ENCODE measurements at regions not wholly inside any gene's neighbourhood (a gene's known extent, or its start where the extent isn't known, plus 50 kb on each side); places are given as distances from the start of the nearest gene placed in this dataset.
"Not testable (repeated sequence)": the region's sequence is repeated elsewhere in the genome, so short reads cannot be mapped to it uniquely, and the experiment has no call there.

DNA sequence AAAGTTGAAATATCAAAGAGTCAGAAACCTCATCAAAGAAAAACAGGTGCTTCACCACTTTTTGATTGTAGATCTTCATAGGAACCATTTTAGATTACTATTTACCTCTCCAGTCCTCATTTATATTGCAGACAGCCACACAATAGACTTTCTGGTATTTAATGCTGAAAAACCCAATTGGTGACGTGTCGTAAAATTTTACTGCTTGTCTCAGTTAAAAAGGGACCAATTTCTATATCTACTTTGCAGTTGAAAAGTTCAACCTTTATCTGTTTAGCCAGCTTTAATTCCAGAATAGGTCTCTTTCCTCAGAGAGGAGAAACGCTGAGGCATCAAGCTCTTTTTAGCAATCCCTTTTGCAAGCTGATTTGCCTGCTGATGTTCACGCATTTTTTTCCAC is 1722.4 kb downstream of the PLA2G4A start:
- no peak for DNase-seq (ENCODE audit: low read depth, low spot score)
- no peak overlapping the region for H3K27ac ChIP-seq

DNA sequence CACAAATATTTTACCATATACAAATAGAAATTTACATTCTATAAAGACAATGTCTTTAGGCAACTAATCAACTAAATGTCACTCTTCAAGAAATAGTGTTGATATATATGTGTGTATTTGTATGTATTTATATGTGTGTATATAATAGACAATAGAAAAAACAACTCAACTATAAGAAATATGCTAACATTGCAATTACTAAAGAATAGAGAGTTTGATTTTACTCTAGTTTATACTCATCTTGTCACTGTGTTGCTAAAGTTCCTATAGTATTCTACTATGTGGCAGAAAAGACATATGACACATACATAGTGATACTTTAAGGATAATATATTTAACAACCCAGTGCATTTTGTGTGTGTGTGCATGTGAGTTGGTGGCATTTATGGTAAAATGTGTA is 1728.3 kb downstream of the PLA2G4A start:
- H3K27ac ChIP-seq: no peak overlapping the region
- no peak for DNase-seq (ENCODE audit: low read depth, low spot score)

DNA sequence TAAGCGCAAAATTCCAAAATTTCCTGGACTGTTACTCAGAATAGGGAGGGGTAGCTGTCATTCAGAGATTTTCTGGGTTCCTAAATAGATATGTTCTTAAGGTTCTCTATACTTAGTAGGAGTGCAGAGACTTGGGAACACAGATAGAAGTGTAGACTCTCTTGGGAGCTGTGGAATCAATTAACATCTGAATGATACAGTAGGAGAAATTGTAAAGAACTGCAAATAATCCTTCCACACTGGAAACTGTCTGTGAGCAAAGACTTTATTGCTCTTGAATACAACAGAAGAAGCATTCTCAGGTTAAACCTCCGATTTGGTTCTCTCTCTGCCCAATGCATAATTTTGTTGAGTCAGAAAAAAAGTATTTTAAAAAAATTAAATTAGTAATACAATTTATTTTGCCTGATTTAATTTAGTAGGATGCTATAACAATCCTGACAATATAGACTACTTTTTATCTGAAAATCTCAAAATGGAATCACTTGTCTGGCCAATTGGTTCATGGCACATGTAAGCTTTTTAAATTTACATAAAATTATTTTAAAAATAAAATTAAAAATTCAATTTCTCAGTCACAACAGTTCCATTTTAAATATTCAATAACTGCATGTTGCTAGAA is 1754.3 kb downstream of the PLA2G4A start:
- DNase-seq (ENCODE audit: low read depth, low spot score): no peak
- H3K27ac ChIP-seq: no peak overlapping the region

DNA sequence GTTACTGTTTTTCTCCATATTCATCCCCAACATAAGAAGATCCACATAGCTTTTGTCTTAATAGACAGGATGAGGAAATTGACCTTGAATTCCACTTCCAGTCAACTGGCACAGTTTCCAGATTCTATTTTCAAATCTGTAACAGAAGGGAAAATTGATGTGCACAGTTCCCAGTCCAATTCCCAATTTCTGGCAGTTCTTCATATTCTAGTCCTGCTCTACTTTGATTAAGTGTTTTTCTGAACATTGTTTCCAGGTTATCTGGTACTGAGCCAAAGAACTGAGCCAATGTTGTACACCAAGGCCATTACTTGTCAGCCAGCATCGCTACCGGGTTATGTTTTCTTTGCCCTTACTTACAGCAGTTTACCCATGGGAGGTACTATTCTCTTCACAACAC is 1755.4 kb downstream of the PLA2G4A start:
- no peak for DNase-seq (ENCODE audit: low read depth, low spot score)

DNA sequence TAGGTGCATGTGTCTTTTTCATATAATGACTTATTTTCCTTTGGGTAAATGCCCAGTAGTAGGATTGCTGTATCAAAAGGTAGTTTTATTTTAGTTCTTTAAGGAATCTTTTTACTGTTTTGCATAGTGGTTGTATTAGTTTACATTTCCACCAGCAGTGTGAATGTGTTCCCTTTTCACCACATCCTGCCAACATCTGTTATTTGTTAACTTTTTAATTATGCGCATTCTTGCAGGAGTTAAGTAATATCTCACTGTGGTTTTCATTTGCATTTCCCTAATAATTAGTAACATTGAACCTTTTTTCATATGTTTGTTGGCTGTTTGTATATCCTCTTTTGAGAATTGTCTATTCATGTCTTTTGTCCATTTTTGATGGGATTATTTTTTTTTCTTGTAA is 1761.9 kb downstream of the PLA2G4A start:
- no peak overlapping the region for H3K27ac ChIP-seq
- no peak for DNase-seq (ENCODE audit: low read depth, low spot score)

More for the DNA sequence above, 1755.4 kb downstream of the PLA2G4A start:
- no peak overlapping the region for H3K27ac ChIP-seq

DNA sequence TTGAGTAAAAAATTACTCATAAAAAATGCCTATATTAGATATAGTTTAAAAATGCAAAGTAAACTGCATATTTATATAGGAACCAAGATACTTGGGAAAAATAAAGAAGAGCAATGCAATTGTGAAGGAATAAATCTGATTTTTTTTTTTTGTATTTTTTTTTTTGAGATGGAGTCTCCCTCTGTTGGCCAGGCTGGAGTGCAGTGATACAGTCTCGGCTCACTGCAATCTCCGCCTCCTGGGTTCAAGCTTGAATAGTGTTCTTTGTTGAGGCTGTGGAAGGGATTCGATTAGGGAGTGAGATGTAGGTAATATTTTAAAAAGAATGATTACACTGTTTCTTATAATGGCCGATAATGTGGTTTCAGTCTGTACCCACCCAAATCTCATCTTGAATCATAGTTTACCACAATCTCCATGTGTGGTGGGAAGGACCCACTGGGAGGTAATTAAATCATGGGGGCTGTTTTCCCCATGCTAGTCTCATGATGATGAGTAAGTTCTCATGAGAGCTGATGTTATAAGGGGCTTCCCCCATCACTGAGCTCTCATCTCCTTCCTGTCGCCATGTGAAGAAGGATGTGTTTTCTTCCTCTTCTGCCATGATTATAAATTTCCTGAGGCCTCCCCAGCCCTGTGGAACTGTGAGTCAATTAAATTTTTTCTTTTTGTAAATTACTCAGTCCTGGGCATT is 1765.9 kb downstream of the PLA2G4A start:
- DNase-seq (ENCODE audit: low read depth, low spot score): no peak
- no peak overlapping the region for H3K27ac ChIP-seq

DNA sequence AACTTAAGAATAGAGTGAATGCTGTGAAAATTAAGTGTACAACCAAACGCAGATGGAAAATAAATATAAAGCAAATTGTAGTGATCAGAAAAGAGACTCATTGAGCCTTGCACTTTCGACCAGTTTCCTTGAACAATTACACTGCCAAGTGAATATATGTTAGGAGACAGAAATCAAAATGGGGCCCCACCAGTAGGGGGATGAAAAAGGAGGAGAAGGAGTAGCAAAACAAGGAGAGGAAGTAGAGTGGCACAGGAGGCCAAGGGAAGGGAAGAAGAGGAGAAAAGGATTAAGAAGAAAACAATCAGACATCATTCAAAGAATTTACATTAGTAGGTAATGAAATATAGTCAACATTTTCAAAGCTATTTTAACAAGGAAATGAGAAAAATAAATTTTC is 1770.6 kb downstream of the PLA2G4A start:
- no peak for DNase-seq (ENCODE audit: low read depth, low spot score)
- H3K27ac ChIP-seq: no peak overlapping the region

DNA sequence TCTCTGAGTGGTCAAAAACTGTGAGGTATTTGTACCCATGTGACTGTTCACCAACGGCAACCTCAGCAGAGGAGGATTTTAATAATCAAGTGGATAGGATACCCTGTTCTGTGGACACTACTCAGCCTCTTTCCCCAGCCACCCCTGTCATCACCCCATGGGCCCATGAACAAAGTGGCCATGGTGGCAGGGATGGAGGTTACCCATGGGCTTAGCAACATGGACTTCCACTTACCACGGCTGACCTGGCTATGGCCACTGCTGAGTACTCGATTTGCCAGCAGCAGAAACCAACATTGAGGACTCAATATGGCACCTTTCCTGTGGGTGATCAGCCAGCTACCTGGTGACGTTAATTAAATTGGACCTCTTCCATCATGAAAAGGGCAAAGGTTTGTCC is 1782.7 kb downstream of the PLA2G4A start:
- no peak overlapping the region for H3K27ac ChIP-seq
- DNase-seq (ENCODE audit: low read depth, low spot score): no peak

DNA sequence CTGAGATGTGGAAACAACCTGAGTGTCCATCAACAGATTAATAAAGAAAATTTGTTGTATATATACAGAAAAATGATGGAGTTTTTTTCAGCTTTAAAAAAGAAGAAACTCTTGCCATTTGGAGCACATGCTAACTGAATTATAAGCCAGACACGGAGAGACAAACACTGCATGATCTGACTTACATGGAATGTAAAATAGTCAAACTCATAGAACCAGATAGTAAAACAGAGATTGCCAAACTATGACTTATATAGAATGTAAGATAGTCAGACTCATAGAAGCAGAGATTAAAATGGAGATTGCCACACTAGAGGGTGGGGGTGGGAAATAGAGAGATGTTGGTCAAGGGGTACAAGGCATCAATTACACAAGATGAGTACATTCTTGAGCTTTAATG is 1786.6 kb downstream of the PLA2G4A start:
- no peak for DNase-seq (ENCODE audit: low read depth, low spot score)
- no peak overlapping the region for H3K27ac ChIP-seq

DNA sequence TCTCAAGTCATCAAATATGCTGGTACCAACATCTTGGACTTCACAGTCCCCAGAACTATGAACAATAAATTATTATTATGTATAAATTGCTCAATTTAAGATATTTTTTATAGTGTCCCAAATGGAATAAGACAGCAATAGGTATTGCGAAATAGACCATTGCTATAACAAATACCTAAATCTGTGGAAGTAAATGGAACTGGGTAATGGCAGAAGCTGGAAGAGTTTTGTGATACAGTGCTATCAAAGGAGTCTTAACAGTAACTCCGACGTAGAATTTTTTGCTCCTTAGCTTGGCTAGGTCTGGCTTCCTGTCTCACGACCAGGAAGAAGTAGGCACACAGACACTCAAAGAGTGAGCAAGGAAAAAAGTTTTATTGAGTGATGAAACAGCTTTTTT is 1791.5 kb downstream of the PLA2G4A start:
- DNase-seq (ENCODE audit: low read depth, low spot score): no peak
- H3K27ac ChIP-seq: no peak overlapping the region

DNA sequence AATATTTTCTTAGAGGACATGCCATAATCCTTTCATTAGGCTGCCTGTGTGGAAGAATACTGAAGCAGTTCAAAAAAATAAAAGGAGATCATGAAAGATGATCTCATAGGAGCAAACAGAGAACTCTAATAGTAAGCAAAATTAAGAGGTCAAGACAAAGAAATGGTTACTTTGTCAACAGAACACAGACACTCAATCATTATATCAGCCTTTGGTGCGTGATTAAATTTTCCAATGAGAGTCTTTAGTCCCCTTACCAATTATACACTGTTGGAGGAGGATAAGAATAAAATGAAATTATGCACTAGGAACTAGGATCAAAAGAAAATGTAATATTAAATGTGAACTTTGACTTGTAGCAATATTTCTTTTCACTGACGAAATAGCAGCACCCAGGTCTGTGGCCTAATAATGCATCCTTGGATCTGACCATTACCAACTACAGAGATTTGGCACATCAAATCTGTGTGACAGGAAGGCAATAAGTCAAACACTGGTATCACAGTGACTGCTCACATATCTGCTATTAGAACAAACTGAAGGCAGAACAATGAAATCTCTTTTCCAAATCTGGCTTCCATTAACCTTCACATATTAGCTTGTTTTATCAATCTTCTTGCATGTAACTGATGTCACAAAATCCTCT is 1812.9 kb downstream of the PLA2G4A start:
- no peak for DNase-seq (ENCODE audit: low read depth, low spot score)

DNA sequence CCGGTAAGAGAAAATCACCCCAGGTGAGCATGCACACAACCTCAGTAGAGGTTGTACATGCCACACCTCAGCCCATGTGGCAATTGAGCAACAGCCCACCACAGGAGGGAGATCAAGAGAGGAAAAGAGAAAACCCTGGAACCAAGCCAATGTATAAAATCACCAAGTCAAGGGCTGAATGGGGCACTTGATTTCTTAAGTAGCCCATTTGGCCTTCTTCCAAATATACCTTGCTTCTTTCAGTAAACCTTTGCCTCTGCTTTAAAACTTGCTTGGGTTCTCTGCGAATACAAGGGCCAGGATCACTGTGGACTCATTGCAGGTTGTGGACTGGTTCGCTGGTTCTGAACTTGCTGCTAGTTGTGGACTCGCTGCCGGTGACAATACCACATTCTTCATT is 1814.0 kb downstream of the PLA2G4A start:
- no peak overlapping the region for H3K27ac ChIP-seq
- no peak for DNase-seq (ENCODE audit: low read depth, low spot score)

More for the DNA sequence above, 1812.9 kb downstream of the PLA2G4A start:
- H3K27ac ChIP-seq: no peak overlapping the region

DNA sequence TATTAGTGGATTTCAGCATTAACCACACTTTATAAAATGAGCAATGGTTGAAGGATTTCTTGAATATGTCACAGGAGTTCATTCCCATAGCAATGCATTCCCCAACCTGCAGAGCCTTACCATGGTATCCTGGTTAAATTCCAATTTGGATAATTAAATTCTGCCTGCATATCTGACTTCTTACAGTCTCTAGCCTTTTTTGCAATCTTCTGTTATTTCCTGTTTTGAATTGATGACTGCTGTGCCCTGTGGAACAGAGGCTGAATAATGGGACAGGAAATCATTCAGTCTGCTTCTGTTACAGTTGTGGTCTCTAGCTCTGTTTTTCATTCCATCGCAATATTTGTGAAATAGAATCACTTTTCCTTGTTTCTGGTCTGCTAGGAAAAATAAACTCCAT is 1823.9 kb downstream of the PLA2G4A start:
- DNase-seq (ENCODE audit: low read depth, low spot score): no peak
- H3K27ac ChIP-seq: no peak overlapping the region

DNA sequence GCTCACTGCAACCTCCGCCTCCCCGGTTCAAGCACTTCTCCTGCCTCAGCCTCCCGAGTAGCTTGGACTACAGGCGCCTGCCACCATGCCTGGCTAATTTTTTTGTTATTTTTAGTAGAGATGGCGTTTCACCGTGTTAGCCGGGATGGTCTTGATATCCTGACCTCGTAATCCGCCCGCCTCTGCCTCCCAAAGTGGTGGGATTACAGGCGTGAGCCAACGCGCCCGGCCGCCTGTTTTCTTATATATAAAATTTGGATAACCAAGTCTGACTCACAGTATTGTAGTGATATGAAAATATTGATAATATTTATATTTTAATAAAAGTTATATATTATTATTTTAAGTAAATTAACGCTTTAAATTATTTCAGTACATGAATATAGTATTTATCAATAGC is 1821.7 kb downstream of the BRINP3 start:
- DNase-seq (ENCODE audit: low read depth, low spot score); H3K27ac ChIP-seq: not testable (repeated sequence)

DNA sequence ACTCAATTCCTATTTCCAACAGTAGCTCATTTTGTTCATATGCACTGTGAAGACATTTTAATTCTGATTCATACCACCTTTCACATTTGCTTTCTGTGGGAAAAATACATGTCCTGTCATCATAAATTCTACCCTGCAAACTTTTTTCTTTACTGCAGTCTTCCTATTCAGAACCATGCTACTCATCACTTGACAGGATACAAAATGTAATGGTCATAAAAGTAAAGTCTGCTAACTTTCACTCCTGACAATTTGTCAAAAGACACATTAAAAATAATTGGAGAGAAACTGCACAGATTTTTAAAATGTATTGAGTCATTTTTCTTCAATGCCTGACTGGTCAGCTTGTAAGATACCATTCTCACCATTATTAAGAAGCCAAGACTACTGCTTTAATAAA is 1817.1 kb downstream of the BRINP3 start:
- DNase-seq (ENCODE audit: low read depth, low spot score): no peak
- no peak overlapping the region for H3K27ac ChIP-seq

DNA sequence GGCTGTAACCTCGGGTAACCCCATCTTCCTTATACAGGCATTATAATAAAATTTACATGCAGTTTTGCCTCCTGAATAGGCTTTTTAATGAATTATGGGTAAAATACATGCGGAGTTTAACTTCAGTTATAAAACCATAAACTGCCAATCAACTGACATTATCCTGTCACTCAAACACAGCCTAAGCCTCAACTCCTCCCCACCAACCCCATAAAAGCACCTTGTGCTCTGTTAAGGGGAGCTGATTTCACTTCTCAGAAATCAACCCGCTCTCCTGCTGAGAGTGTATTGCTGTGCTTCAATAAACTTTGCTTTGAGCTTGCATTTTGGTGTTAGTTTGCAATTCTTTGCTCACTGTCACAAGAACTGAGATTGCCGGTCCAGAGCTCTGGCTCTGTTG is 1812.2 kb downstream of the BRINP3 start:
- no peak for DNase-seq (ENCODE audit: low read depth, low spot score)
- no peak overlapping the region for H3K27ac ChIP-seq

DNA sequence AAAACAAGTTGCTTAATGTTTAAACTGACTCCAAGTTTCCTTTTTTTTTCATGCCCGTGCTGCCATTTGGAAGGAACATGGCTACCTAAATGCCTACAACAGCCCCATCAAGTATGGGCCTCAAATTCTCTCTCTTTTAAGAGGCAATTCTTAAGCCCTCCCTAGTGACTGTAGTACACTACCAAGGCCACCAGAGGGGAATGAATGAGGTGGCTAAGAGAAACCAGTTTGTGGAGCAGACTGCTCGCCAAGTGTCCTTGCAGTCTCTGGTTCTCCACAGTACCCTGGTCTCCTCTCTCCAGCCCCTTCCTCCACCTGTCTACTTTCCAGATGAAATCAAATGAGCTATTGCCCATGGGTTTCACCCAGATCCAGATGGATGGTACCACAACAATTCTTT is 1809.6 kb downstream of the BRINP3 start:
- no peak for DNase-seq (ENCODE audit: low read depth, low spot score)
- H3K27ac ChIP-seq: no peak overlapping the region

DNA sequence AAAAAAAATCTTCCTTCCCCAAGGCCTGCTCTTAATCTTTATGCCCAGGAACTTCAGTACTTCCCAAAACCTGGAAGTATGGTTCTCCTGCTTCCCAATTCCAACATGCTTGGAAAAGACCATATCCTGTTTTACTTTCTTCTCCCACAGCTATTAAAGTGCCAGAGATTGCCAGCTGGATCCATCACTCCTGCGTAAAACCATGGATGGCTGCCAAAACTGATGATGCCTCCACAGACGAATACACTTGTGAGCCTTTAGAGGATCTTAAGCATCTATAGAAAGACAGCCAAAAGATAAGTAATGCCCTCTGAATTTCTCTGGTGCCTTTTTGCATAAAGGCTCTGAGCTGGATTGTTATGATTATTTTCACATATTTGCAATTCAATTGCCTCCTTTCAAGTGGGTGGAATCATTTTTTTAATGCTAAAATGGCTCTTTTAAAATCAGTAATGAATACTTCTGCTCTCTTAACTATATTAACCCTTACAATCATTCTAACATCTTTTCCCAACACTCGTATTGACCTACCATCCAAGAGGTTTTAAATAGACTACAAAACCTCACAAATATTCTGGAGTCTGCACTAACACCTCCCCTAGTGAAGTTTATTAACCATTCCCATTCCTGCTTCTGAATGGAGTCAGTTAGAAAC is 1807.8 kb downstream of the BRINP3 start:
- H3K27ac ChIP-seq: no peak overlapping the region
- peak; percentile 5 for DNase-seq (ENCODE audit: low read depth, low spot score)

DNA sequence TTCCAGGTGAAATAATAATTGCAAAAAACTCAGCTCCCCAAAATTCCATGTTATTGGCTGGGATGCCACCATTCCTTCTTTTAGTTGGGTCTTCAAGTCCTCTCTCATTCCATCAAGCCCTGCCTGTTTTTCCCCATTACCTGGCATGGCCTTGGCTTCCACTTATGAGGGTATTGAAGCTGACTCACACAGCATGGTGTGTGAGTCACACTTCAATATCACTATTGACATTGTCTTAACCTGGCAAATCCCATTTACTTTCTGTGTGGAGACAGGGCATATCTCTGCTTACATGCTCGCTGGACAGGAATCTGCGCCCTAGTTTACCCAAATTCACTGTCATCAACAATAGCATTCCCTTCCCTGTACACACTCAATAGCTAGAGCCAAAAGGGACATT is 1806.8 kb downstream of the BRINP3 start:
- H3K27ac ChIP-seq: no peak overlapping the region
- DNase-seq (ENCODE audit: low read depth, low spot score): peak; percentile 66

DNA sequence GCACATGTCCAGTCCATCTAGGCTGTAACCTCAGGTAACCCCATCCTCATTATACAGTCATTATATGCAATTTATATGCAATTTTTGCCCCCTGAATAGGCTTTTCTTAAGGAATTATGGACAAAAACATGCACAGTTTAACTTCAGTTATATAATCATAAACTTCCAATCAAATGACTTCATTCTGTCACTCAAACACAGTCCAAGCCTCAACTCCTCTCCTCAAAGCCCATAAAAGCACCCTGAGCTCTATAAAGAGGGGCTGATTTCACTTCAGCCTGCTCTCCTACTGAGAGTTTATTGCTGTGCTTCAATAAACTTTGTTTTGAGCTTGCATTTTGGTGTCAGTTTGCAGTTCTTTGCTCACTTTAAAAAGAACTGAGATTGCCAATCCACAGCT is 1805.5 kb downstream of the BRINP3 start:
- no peak overlapping the region for H3K27ac ChIP-seq
- no peak for DNase-seq (ENCODE audit: low read depth, low spot score)

DNA sequence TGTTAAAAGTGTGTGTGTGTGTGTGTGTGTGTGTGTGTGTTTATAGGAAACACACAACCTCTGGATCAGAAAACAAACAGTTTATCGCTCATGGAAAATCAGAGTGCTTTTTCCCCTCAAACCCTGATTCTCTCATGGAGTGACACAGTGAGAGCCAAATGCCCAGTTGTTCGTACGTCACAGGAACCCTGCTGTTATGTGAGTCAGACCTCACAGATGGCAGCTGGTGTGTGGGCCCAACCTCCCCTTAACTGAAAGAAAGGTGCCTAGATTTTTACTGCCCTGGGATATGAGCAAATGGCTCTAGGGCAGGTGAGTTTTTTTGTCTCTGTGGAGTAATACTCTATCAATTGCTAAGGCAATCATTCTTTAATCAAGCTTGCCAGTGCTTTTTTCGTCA is 1788.1 kb downstream of the BRINP3 start:
- H3K27ac ChIP-seq: no peak overlapping the region
- peak; percentile 10 for DNase-seq (ENCODE audit: low read depth, low spot score)
